OCI-LY7 (cell line): ENCODE measurements at regions not wholly inside any gene's neighbourhood (a gene's known extent, or its start where the extent isn't known, plus 50 kb on each side); places are given as distances from the start of the nearest gene placed in this dataset.

Experiments used
- BruUV-seq: library from RNA; stranded (reverse); fragments of 400-500 nt; replicated peaks from 2 replicates; lab custom pipeline; 2021; lab: Mats Ljungman, UMichigan
- CTCF ChIA-PET: fragments of 300-600 bp; sonication (Branson Sonifier 250); formaldehyde crosslinking; loops from one replicate; lab custom pipeline; 2022; ENCODE audit warnings: antibody characterized with exemption; ENCODE audit not compliant: unreplicated experiment; lab: Charles Lee
- POLR2A ChIA-PET: fragments of 300-600 bp; sonication (Branson Sonifier 250); formaldehyde crosslinking; loops from one replicate; lab custom pipeline; 2022; ENCODE audit warnings: antibody characterized with exemption; lab: Charles Lee
- DNase-seq: peaks from one replicate; pipeline ENCODE4 v3.0.0-alpha.2; 2015; ENCODE audit warnings: low spot score
- H2AFZ ChIP-seq: fragments of 200-600 bp; sonication (generic), shearing (Covaris generic); 2 replicates; pipeline ENCODE4 v1.6.1; 2014; ENCODE audit warnings: mild to moderate bottlenecking, antibody characterized with exemption, low read length, moderate library complexity
- H3K27ac ChIP-seq: fragments of 200-600 bp; sonication (generic); 2 replicates; pipeline ENCODE4 v1.5.1; 2014; ENCODE audit warnings: mixed run types, low read depth, mild to moderate bottlenecking, moderate library complexity, low read length, inconsistent platforms; ENCODE audit not compliant: poor library complexity, severe bottlenecking
- H3K36me3 ChIP-seq: fragments of 200-600 bp; sonication (generic); 2 replicates; pipeline ENCODE4 v1.6.1; 2014; ENCODE audit warnings: mild to moderate bottlenecking, antibody characterized with exemption, low read length, moderate library complexity, mixed read lengths; ENCODE audit not compliant: insufficient read depth
- H3K4me1 ChIP-seq: fragments of 200-600 bp; sonication (generic); 2 replicates; pipeline ENCODE4 v1.5.1; 2014; ENCODE audit warnings: mild to moderate bottlenecking, low read length; ENCODE audit not compliant: insufficient read depth, poor library complexity, severe bottlenecking
- H3K4me2 ChIP-seq: fragments of 200-600 bp; sonication (generic); 2 replicates; pipeline ENCODE4 v1.6.1; 2014; ENCODE audit warnings: mild to moderate bottlenecking, low read length
- H3K4me3 ChIP-seq: fragments of 200-600 bp; sonication (generic); 2 replicates; pipeline ENCODE4 v1.5.1; 2014; ENCODE audit warnings: mild to moderate bottlenecking, low read depth, low read length; ENCODE audit not compliant: poor library complexity, severe bottlenecking
- H3K79me2 ChIP-seq: fragments of 200-600 bp; sonication (generic); 2 replicates; pipeline ENCODE4 v1.6.1; 2016; ENCODE audit warnings: low read depth, mild to moderate bottlenecking, low read length, moderate library complexity, mixed read lengths; ENCODE audit not compliant: insufficient read depth
- H3K9me2 ChIP-seq: fragments of 200-600 bp; sonication (generic); 2 replicates; pipeline ENCODE4 v1.6.1; 2016; ENCODE audit warnings: mild to moderate bottlenecking, low read length, mixed read lengths; ENCODE audit not compliant: insufficient read depth
- H3K9me3 ChIP-seq: fragments of 200-600 bp; sonication (generic); 2 replicates; pipeline ENCODE4 v1.6.1; 2014; ENCODE audit warnings: mild to moderate bottlenecking, mixed run types, low read length, mixed read lengths
- H4K20me1 ChIP-seq: fragments of 200-600 bp; sonication (generic); 2 replicates; pipeline ENCODE4 v1.6.1; 2014; ENCODE audit warnings: mild to moderate bottlenecking, antibody characterized with exemption, low read length, moderate library complexity, mixed read lengths; ENCODE audit not compliant: insufficient read depth
- CTCF ChIP-seq: fragments of 200-600 bp; sonication (generic); conservative IDR thresholded peaks from 2 replicates; pipeline ENCODE4 v1.5.1; 2014; ENCODE audit warnings: mild to moderate bottlenecking, antibody characterized with exemption, low read length, moderate library complexity, mixed read lengths
- EZH2phosphoT487 ChIP-seq: fragments of 200-600 bp; sonication (generic); IDR thresholded peaks from 2 replicates; pipeline ENCODE4 v1.6.1; 2018; ENCODE audit warnings: low read depth, borderline replicate concordance, mild to moderate bottlenecking, mixed run types, antibody characterized with exemption, low read length, moderate library complexity, mixed read lengths
- intact Hi-C: fragments of 100-400 bp; cut with micrococcal nuclease; formaldehyde crosslinking; loops from one replicate; pipeline ENCODE4 v1.10.0; 2022; ENCODE audit not compliant: unreplicated experiment

GRCh38 chr15:93289941-93290617 lies 201.1 kb upstream of the RGMA start:
- H3K4me1 ChIP-seq: no peaks in the 10 kb centered on the region
- no peaks in the 10 kb centered on the region for H3K79me2 ChIP-seq
- H2AFZ ChIP-seq: no peak overlapping the region
- H4K20me1 ChIP-seq: no peaks in the 10 kb centered on the region
- H3K9me3 ChIP-seq: no peaks in the 10 kb centered on the region
- ChIA-PET CTCF (no interaction called here), POLR2A (no interaction called here)
- DNase-seq: no peak
- no peaks in the 10 kb centered on the region for H3K9me2 ChIP-seq
- H3K36me3 ChIP-seq: no peaks in the 10 kb centered on the region
- TF ChIP-seq EZH2phosphoT487: no peak
- no peak for TF ChIP-seq CTCF
- no peak overlapping the region for H3K27ac ChIP-seq
- H3K4me3 ChIP-seq: no peak overlapping the region
- H3K4me2 ChIP-seq: no peak overlapping the region
- no TSS peak for BruUV-seq
- intact Hi-C loops: no loop called here

DNA sequence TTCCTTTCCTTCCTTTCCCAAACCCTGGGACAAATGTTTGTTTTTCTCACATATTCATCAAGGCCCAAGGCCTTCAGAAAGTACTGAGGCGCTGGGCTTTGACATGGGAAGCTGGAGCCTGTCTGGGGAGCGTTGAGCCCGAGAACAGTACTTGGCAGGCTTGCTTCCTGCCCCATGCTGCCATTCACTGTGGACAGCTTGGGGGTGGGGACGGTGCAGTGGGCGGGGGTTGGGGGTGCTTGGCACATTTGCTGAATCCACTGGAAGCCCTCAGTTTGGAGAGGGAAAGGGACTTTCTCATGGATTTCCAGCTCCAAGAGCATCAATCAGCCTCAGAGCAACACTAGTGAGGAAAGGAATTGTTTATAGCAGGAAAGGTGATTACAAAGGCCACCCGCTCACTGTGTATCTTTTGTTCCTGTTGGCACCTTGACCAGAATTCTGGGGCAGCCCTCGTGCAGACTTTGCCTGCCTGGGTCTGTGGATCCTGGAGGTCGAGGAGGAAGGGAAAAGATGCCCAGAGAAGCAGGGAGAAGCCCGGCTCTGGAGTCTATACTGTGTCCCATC lies 199.8 kb upstream of the RGMA start:
- Histone ChIP-seq H3K27ac (no peak overlapping the region), H3K4me3 (no peak overlapping the region), H3K4me1 (no peaks in the 10 kb centered on the region), H2AFZ (no peak overlapping the region), H3K9me2 (no peaks in the 10 kb centered on the region), H4K20me1 (no peaks in the 10 kb centered on the region), H3K9me3 (no peaks in the 10 kb centered on the region), H3K4me2 (no peak overlapping the region), H3K79me2 (no peaks in the 10 kb centered on the region), H3K36me3 (no peaks in the 10 kb centered on the region)
- no peak for DNase-seq
- no TSS peak for BruUV-seq
- CTCF ChIA-PET: no interaction called here
- TF ChIP-seq EZH2phosphoT487: no peak
- TF ChIP-seq CTCF: no peak
- POLR2A ChIA-PET: no interaction called here
- intact Hi-C loops: no loop called here

GRCh38 chr15:93286446-93286845 lies 197.4 kb upstream of the RGMA start:
- ChIA-PET CTCF (no interaction called here), POLR2A (interaction anchor here (0.5 to 1.6 kb wide), 3 partner anchors 10 to 585 kb away, joined by 3 to 4 read pairs (median 3); no protein-coding TSS in a partner anchor)
- no peaks in the 10 kb centered on the region for H3K9me2 ChIP-seq
- H3K79me2 ChIP-seq: no peaks in the 10 kb centered on the region
- H3K4me2 ChIP-seq: no peak overlapping the region
- no peak for DNase-seq
- no peak for TF ChIP-seq EZH2phosphoT487
- TF ChIP-seq CTCF: no peak
- no peaks in the 10 kb centered on the region for H3K4me1 ChIP-seq
- no peak overlapping the region for H3K4me3 ChIP-seq
- no peaks in the 10 kb centered on the region for H3K36me3 ChIP-seq
- H2AFZ ChIP-seq: no peak overlapping the region
- H3K9me3 ChIP-seq: no peaks in the 10 kb centered on the region
- H3K27ac ChIP-seq: no peak overlapping the region
- no peaks in the 10 kb centered on the region for H4K20me1 ChIP-seq
- no TSS peak for BruUV-seq
- intact Hi-C loops: no loop called here
